ENCODE measurements at regions not wholly inside any gene's neighbourhood (a gene's known extent, or its start where the extent isn't known, plus 50 kb on each side); places are given as distances from the start of the nearest gene placed in this dataset.

DNA sequence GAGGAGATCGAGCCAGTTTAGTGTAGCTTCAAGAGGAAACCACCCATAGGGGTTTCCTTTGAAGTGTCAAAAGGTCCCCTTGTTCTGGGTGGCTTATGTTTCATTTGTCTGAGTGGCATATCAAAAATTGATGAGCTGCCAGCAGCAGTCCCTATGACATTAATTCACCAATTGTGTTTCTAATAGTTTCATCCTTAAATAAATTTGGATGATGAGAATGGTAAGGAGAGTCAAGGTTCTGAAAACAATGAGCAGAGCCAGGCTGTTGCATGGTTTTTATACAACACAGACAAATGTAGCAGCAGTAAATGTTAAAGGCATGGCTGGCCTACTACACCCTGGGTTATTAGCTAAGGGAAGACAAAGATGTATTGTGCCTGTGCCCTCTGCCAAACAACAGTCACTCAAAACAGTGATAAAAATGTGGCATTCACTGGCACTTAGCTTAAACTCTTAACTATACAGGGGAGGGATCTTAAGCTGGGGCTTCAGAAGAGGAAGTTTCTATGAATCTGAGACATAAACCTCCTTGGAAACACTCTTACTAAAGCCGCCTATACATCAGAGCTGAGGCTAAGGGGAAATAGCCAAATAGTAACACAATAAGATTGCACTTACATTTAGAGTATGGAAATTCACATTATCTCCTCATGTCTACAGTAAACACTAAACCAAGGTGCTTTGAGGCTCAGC, 200.5 kb downstream of the POU4F1 start:
- Histone ChIP-seq H3K4me3 (ENCODE audit: low read depth, low read length) (no peak overlapping the region), H3K9me3 (no peaks in the 10 kb centered on the region), H3K36me3 (no peaks in the 10 kb centered on the region), H3K27me3 (no peaks in the 10 kb centered on the region), H3K4me1 (no peaks in the 10 kb centered on the region)
- DNase-seq, result no peak
- TF ChIP-seq, protein P1, sequence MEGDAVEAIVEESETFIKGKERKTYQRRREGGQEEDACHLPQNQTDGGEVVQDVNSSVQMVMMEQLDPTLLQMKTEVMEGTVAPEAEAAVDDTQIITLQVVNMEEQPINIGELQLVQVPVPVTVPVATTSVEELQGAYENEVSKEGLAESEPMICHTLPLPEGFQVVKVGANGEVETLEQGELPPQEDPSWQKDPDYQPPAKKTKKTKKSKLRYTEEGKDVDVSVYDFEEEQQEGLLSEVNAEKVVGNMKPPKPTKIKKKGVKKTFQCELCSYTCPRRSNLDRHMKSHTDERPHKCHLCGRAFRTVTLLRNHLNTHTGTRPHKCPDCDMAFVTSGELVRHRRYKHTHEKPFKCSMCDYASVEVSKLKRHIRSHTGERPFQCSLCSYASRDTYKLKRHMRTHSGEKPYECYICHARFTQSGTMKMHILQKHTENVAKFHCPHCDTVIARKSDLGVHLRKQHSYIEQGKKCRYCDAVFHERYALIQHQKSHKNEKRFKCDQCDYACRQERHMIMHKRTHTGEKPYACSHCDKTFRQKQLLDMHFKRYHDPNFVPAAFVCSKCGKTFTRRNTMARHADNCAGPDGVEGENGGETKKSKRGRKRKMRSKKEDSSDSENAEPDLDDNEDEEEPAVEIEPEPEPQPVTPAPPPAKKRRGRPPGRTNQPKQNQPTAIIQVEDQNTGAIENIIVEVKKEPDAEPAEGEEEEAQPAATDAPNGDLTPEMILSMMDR (IDR thresholded peaks at IDR 0.05; ENCODE audit: low read depth, low read length), result no peak

DNA sequence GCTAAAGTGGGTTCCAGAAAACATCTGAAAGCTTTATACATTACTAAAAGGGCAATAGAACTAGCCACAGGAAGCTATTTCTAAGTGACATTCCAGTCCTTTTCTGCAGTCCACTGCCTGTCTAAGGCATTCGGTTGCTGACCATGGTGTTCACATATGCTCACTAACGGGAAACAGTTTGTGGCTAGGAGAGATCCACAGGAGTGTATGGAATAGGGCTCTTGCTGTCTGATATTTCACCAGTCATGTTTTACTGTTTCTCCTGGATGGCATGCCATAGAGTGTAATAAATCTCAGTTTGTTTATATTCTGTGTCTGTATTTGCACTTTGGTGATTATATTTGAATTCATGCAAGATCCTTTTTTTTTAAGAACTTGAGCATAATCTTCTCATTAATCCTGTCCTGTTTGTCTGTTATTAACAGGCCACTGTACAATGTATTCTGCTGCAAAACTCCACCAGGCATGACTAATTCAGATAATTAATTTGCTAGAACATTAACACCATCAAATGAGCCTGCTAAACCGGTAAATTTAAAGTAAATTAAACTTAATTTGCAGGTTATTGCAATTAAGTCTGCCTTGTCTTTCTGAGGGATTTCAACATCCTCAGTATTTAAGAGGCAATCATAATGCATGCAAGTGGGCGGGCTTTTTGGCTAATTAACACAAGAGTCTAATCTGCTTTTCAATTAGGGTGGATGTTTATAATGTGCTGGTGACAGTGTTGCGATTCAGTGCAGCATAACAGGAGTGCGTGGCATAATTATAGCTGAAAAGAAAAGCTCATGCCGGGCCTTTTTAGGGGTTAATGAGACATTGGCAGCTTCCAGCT, 201.3 kb downstream of the POU4F1 start:
- no peaks in the 10 kb centered on the region for H3K36me3 ChIP-seq
- H3K4me1 ChIP-seq, result no peaks in the 10 kb centered on the region
- no peak overlapping the region for H3K4me3 ChIP-seq (ENCODE audit: low read depth, low read length)
- no peak for DNase-seq
- no peaks in the 10 kb centered on the region for H3K9me3 ChIP-seq
- H3K27me3 ChIP-seq, result no peaks in the 10 kb centered on the region
- TF ChIP-seq, protein P1 (IDR thresholded peaks at IDR 0.05; ENCODE audit: low read depth, low read length), result no peak

GRCh38 chr13:78398743-78399410, 204.5 kb downstream of the POU4F1 start:
- Histone ChIP-seq H3K9me3 (no peaks in the 10 kb centered on the region), H3K36me3 (no peaks in the 10 kb centered on the region), H3K27me3 (no peaks in the 10 kb centered on the region), H3K4me1 (no peaks in the 10 kb centered on the region; the same call in 1 of the 2 replicates), H3K4me3 (ENCODE audit: low read depth, low read length) (no peak overlapping the region)
- DNase-seq, result no peak
- TF ChIP-seq, protein P1 (IDR thresholded peaks at IDR 0.05; ENCODE audit: low read depth, low read length), result no peak

GRCh38 chr13:78393286-78394142, 209.8 kb downstream of the POU4F1 start:
- DNase-seq, result no peak
- H3K36me3 ChIP-seq, result no peaks in the 10 kb centered on the region
- H3K4me1 ChIP-seq, result no peaks in the 10 kb centered on the region; the same call in 1 of the 2 replicates
- TF ChIP-seq, protein P1 (IDR thresholded peaks at IDR 0.05; ENCODE audit: low read depth, low read length), result no peak
- no peaks in the 10 kb centered on the region for H3K9me3 ChIP-seq
- H3K27me3 ChIP-seq, result no peaks in the 10 kb centered on the region; the same call in 1 of the 2 replicates
- no peak overlapping the region for H3K4me3 ChIP-seq (ENCODE audit: low read depth, low read length)

DNA sequence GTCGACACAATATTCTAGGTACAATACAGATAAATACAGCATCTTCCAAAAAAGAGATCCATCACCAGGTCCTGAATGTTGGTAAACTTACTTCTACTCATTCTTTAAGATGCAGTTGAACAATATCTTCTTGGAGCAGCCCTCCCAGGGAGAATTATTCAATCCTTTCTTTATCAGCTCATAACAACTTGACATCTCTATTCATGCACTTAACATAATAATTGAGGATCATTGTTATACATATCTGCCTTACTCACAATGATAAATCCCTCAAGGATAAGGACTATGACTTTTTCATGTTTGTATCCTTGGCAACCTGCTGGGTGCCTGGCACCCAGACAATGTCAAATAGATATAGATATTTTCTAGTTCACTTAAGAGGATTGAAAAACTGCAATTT, 219.5 kb downstream of the POU4F1 start:
- H3K27me3 ChIP-seq, result no peaks in the 10 kb centered on the region
- no peaks in the 10 kb centered on the region for H3K9me3 ChIP-seq
- no peak for DNase-seq
- no peaks in the 10 kb centered on the region for H3K36me3 ChIP-seq
- H3K4me1 ChIP-seq, result no peaks in the 10 kb centered on the region
- TF ChIP-seq, protein P1 (IDR thresholded peaks at IDR 0.05; ENCODE audit: low read depth, low read length), result no peak
- no peak overlapping the region for H3K4me3 ChIP-seq (ENCODE audit: low read depth, low read length)
